Epithelial cell of proximal tubule (primary cell): ENCODE measurements at regions not wholly inside any gene's neighbourhood (a gene's known extent, or its start where the extent isn't known, plus 50 kb on each side); places are given as distances from the start of the nearest gene placed in this dataset.

Experiments used
- DNase-seq: peaks from one replicate; pipeline ENCODE4 v3.0.0-alpha.2; 2011; ENCODE audit warnings: low read depth
- H3K4me3 ChIP-seq: 2 replicates; pipeline ENCODE4 v1.5.1; 2011; ENCODE audit warnings: low read depth, mild to moderate bottlenecking, low read length
- CTCF ChIP-seq: conservative IDR thresholded peaks from 2 replicates; pipeline ENCODE4 v1.5.1; 2012; ENCODE audit warnings: low read depth, mild to moderate bottlenecking, low read length

- no peak for DNase-seq
- TF ChIP-seq CTCF, result no peak
- no peak overlapping the region for H3K4me3 ChIP-seq
Observed at GRCh38 chr18:72444111-72444797, 99.9 kb downstream of the CBLN2 start.

- TF ChIP-seq CTCF, result no peak
- DNase-seq, result no peak
- no peak overlapping the region for H3K4me3 ChIP-seq
Observed at GRCh38 chr18:72436401-72436800, 107.7 kb downstream of the CBLN2 start.

- no peak overlapping the region for H3K4me3 ChIP-seq
- TF ChIP-seq CTCF, result no peak
- DNase-seq, result no peak
Observed at GRCh38 chr18:72433756-72434155, 110.4 kb downstream of the CBLN2 start.

- TF ChIP-seq CTCF, result no peak
Observed at GRCh38 chr18:72427721-72428120, 116.4 kb downstream of the CBLN2 start.

GRCh38 chr18:72419914-72420313 lies 124.2 kb downstream of the CBLN2 start:
- no peak for TF ChIP-seq CTCF
- no peak overlapping the region for H3K4me3 ChIP-seq
- no peak for DNase-seq

More at GRCh38 chr18:72427721-72428120, 116.4 kb downstream of the CBLN2 start:
- DNase-seq, result no peak
- no peak overlapping the region for H3K4me3 ChIP-seq

GRCh38 chr18:72412927-72413326 lies 131.2 kb downstream of the CBLN2 start:
- no peak for TF ChIP-seq CTCF
- no peak for DNase-seq
- no peak overlapping the region for H3K4me3 ChIP-seq

GRCh38 chr18:72411261-72411660 lies 132.9 kb downstream of the CBLN2 start:
- DNase-seq, result no peak
- TF ChIP-seq CTCF, result no peak

More at GRCh38 chr18:72411261-72411660, 132.9 kb downstream of the CBLN2 start:
- H3K4me3 ChIP-seq, result no peak overlapping the region
